HS-27A (cell line): ENCODE measurements at regions not wholly inside any gene's neighbourhood (a gene's known extent, or its start where the extent isn't known, plus 50 kb on each side); places are given as distances from the start of the nearest gene placed in this dataset.

Source experiments
- DNase-seq: peaks from one replicate; pipeline ENCODE4 v3.0.0-alpha.2; 2012; ENCODE audit warnings: low read depth, missing footprints

GRCh38 chr6:7468382-7469081 lies 72.9 kb upstream of the DSP start:
- peak; percentile 20 for DNase-seq

DNA sequence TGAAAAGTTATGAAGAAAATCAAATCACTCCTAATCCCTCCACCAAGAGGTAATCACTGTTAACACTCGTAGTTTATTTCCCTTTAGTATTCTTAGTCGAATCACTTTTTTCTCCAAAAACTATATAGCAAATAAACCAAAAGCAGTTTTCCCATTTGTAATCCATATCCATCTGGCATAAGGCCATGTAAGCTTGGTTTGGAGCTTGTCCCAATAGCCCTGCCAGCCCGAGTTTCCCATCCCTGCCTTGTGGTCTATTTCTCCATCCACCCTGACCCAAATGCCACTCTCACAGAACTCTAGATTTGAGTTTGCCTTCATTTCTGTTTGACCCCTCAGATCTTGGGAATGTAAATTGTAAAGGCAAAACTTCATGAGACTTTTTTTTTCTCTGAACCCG lies 71.8 kb upstream of the DSP start:
- no peak for DNase-seq

DNA sequence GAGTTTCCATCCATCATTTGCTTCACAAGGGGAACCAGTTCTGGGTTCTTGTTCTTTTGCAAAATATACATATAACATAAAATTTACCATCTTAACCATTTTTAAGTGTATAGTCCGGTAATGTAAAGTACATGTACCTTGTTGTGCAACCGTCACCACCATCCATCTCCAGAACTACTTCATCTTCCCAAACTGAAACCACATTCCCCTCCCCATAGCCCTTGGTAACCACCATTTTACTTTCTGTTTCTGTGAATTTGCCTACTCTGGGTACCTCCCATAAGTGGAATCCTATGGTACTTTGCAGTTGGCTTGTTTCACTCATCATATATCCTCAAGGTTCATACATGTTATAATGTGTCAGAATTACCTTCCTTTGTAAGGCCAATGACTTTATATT lies 70.3 kb upstream of the DSP start:
- DNase-seq = no peak

DNA sequence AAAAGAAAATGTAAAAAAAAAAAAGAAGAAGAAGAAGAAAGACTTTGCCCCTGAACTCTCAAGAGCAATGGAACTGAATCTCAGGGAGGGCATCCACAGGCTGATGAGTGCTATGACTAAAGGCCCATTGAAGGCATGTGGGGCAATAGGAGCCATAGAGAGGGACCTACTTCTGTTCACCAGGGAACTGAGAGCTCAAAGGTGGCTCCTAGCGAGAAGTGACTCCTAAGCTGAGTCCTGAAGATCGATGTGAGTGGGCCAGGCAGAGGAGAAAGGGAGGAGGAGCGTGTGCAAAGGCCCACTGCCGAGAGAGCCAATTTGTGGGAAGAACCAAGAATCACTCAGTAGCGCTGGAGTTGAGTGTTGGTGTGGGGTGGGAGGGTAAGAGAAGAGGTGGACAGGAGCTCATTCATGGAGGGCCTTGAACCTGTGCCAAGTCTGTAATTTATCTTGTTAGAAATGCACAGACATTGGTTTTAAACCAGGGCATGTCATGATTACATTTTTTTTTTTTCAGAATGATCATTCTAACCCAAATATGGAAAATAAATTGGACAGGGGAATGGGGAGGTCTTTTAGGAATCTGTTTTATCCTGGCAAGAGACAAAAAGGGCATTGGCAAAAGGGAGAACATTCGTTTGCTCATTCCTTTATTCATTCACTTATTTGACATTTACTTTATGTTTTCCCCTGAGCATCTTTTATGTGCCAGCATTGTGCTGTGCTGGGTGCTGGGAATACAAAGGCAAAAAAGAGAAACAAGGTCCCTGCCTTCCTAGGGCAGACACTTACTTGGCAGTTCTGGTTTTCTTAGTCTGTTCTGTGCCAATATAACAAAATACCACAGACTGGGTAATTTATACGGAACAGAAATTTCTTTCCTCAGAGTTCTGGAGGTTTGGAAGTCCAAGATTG lies 67.4 kb upstream of the DSP start:
- no peak for DNase-seq

DNA sequence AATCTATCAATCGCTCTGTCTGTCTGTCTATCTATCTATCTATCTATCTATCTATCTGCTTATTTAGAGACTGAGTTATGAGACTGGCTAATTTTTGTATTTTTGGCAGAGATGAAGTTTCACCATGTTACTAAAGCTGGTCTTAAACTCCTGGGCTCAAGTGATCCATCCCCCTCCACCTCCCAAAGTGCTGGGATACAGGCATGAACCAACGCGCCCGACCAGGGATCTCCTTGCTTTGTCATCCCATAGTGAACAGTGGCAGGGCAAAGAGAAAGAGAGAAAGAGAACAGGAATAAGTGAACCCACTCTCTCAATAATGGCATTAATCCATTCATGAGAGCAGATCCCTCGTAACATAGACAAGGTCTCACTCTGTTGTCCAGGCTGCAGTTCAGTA lies 66.4 kb upstream of the DSP start:
- no peak for DNase-seq

GRCh38 chr6:7479801-7480266 lies 61.6 kb upstream of the DSP start:
- DNase-seq = no peak

- DNase-seq = no peak
Observed at GRCh38 chr6:7484666-7485065, 56.8 kb upstream of the DSP start.

DNA sequence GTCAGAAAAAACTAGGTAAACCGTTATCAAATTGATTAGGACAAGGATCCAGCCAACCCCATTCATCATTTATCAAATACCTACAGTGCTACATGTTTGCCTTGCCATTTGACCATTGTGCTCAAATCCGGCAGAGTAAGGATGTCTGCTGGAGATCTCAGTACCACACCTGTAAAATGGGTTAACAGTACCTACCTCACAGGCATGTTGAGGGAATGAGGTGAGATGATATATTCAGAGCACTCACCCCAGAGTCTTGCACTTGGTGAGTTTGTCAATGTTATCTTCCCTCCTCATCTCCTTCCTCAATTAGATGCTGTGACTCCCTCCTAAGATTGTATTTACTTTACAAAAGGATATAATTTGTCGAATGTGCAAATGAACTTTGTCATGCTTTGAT lies 54.5 kb upstream of the DSP start:
- no peak for DNase-seq

GRCh38 chr6:7488494-7488893 lies 53.0 kb upstream of the DSP start:
- no peak for DNase-seq

DNA sequence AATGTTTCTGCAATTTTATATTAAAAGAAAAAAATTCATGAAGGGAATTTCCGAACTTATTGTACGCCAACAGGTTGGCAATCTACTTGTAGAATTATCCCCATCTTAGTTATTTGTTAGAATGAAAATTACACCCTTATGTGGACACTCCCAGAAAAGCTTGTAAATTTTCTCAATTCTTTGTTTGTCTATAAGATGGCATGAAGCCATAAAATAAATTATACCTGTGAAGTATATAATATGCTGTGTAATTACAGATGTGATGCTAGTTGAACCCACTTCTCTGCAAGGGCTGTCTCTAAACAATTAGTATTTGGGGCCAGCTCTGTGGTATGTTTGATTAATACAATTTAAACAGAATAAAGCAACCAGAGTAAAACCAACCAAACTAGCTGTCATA lies 52.1 kb upstream of the DSP start:
- no peak for DNase-seq
